GM12873 (cell line): ENCODE measurements at regions not wholly inside any gene's neighbourhood (a gene's known extent, or its start where the extent isn't known, plus 50 kb on each side); places are given as distances from the start of the nearest gene placed in this dataset.

Experiments
- CTCF ChIP-seq: IDR thresholded peaks from 2 replicates; pipeline ENCODE4 v1.5.1; 2012; ENCODE audit warnings: low read depth, mild to moderate bottlenecking, moderate library complexity, low read length, control low read depth; ENCODE audit not compliant: insufficient read depth; ENCODE audit errors: missing control alignments

GRCh38 chr3:176850498-176850897 lies 346.8 kb downstream of the TBL1XR1 start:
- TF ChIP-seq CTCF = no peak

- no peak for TF ChIP-seq CTCF
These were observed 348.7 kb downstream of the TBL1XR1 start for GRCh38 chr3:176848431-176849214.

- no peak for TF ChIP-seq CTCF
These were observed 354.4 kb downstream of the TBL1XR1 start for GRCh38 chr3:176842914-176843313.

- no peak for TF ChIP-seq CTCF
These were observed 356.5 kb downstream of the TBL1XR1 start for GRCh38 chr3:176840641-176841286.

- no peak for TF ChIP-seq CTCF
These were observed 357.4 kb downstream of the TBL1XR1 start for GRCh38 chr3:176839901-176840300.

- TF ChIP-seq CTCF = no peak
These were observed 357.8 kb downstream of the TBL1XR1 start for GRCh38 chr3:176839466-176839865.

GRCh38 chr3:176824811-176825210 lies 372.5 kb downstream of the TBL1XR1 start:
- no peak for TF ChIP-seq CTCF
